ENCODE measurements at regions not wholly inside any gene's neighbourhood (a gene's known extent, or its start where the extent isn't known, plus 50 kb on each side); places are given as distances from the start of the nearest gene placed in this dataset.

DNA sequence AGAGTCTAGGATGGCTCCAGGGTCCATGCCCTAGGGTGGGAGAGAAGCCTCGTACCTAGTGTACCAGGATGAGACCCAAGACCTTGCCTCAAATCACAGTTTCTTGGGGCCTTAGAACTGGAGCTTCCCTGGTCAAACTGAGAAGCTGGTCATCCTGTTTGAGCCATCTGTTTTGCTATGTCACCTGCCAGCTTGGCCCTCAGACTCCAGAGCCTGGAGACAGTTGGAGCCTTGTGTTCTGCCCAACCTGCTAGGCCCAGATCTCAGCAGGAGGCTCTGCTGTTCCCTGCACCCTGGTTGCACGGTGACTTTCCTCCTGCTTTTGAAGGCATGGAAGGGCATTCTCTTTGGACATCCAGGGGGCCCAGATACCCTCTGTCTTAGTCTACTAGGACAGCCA, 206.3 kb upstream of the ATP6AP2 start:
- TF ChIP-seq, protein P1, sequence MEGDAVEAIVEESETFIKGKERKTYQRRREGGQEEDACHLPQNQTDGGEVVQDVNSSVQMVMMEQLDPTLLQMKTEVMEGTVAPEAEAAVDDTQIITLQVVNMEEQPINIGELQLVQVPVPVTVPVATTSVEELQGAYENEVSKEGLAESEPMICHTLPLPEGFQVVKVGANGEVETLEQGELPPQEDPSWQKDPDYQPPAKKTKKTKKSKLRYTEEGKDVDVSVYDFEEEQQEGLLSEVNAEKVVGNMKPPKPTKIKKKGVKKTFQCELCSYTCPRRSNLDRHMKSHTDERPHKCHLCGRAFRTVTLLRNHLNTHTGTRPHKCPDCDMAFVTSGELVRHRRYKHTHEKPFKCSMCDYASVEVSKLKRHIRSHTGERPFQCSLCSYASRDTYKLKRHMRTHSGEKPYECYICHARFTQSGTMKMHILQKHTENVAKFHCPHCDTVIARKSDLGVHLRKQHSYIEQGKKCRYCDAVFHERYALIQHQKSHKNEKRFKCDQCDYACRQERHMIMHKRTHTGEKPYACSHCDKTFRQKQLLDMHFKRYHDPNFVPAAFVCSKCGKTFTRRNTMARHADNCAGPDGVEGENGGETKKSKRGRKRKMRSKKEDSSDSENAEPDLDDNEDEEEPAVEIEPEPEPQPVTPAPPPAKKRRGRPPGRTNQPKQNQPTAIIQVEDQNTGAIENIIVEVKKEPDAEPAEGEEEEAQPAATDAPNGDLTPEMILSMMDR (IDR thresholded peaks at IDR 0.05; ENCODE audit: poor library complexity, severe bottlenecking): no peak
- no peak for TF ChIP-seq RAD21 (conservative IDR thresholded peaks at IDR 0.05)
- TF ChIP-seq POLR2AphosphoS5 (IDR thresholded peaks at IDR 0.05): no peak
- TF ChIP-seq EP300 (conservative IDR thresholded peaks at IDR 0.05; ENCODE audit: poor library complexity, severe bottlenecking): no peak
- no peak for TF ChIP-seq EZH2 (IDR thresholded peaks at IDR 0.05; ENCODE audit: borderline replicate concordance, insufficient read depth, low read length, poor library complexity, severe bottlenecking)
- TF ChIP-seq, protein P2, sequence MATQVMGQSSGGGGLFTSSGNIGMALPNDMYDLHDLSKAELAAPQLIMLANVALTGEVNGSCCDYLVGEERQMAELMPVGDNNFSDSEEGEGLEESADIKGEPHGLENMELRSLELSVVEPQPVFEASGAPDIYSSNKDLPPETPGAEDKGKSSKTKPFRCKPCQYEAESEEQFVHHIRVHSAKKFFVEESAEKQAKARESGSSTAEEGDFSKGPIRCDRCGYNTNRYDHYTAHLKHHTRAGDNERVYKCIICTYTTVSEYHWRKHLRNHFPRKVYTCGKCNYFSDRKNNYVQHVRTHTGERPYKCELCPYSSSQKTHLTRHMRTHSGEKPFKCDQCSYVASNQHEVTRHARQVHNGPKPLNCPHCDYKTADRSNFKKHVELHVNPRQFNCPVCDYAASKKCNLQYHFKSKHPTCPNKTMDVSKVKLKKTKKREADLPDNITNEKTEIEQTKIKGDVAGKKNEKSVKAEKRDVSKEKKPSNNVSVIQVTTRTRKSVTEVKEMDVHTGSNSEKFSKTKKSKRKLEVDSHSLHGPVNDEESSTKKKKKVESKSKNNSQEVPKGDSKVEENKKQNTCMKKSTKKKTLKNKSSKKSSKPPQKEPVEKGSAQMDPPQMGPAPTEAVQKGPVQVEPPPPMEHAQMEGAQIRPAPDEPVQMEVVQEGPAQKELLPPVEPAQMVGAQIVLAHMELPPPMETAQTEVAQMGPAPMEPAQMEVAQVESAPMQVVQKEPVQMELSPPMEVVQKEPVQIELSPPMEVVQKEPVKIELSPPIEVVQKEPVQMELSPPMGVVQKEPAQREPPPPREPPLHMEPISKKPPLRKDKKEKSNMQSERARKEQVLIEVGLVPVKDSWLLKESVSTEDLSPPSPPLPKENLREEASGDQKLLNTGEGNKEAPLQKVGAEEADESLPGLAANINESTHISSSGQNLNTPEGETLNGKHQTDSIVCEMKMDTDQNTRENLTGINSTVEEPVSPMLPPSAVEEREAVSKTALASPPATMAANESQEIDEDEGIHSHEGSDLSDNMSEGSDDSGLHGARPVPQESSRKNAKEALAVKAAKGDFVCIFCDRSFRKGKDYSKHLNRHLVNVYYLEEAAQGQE (IDR thresholded peaks at IDR 0.05; ENCODE audit: borderline replicate concordance): no peak
- TF ChIP-seq TAF1 (IDR thresholded peaks at IDR 0.05; ENCODE audit: low read depth): no peak
- no peak for TF ChIP-seq SMC3 (conservative IDR thresholded peaks at IDR 0.05; ENCODE audit: poor library complexity)
- no peak for TF ChIP-seq MXI1 (conservative IDR thresholded peaks at IDR 0.05; ENCODE audit: poor library complexity, severe bottlenecking)

Data from neural cell (in vitro differentiated cells).